ENCODE measurements at regions not wholly inside any gene's neighbourhood (a gene's known extent, or its start where the extent isn't known, plus 50 kb on each side); places are given as distances from the start of the nearest gene placed in this dataset.

DNA sequence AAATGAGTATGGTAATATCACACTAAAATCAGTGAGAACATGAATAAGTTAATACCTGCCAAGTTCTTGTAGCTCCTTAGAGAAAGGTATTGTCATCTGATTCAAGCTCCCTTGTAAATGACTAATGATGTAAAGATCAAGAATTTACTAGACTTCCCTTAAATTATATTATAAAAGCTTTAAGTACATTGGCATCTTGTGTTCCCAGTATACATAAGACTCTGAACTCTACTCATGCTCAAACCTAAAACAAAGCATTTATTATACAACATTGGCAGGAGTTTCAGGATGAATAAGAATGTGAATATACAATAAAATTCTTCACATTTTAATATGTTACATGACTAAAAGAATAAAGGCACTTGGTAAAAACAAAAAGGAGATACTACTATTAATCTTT, 126.8 kb upstream of the UNC5C start:
- Mint-ChIP-seq H3K27me3 (no peaks in the 10 kb centered on the region), H3K4me3 (no peak overlapping the region), H3K9me3 (no peaks in the 10 kb centered on the region), H3K27ac (no peak overlapping the region), H3K36me3 (ENCODE audit: low read depth) (no peaks in the 10 kb centered on the region), H3K4me1 (no peaks in the 10 kb centered on the region)
- DNase-seq (no peak), ATAC-seq (ENCODE audit: low read depth) (no peak)
- ChIA-PET POLR2A (interaction anchor here (0.6 kb wide), 1 partner anchor 532 kb away, joined by 4 read pairs; no protein-coding TSS in a partner anchor), CTCF (no interaction called here)
- TF ChIP-seq, protein P1, sequence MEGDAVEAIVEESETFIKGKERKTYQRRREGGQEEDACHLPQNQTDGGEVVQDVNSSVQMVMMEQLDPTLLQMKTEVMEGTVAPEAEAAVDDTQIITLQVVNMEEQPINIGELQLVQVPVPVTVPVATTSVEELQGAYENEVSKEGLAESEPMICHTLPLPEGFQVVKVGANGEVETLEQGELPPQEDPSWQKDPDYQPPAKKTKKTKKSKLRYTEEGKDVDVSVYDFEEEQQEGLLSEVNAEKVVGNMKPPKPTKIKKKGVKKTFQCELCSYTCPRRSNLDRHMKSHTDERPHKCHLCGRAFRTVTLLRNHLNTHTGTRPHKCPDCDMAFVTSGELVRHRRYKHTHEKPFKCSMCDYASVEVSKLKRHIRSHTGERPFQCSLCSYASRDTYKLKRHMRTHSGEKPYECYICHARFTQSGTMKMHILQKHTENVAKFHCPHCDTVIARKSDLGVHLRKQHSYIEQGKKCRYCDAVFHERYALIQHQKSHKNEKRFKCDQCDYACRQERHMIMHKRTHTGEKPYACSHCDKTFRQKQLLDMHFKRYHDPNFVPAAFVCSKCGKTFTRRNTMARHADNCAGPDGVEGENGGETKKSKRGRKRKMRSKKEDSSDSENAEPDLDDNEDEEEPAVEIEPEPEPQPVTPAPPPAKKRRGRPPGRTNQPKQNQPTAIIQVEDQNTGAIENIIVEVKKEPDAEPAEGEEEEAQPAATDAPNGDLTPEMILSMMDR (IDR thresholded peaks at IDR 0.05), result no peak
- intact Hi-C loops (cut with micrococcal nuclease), result no loop called here

DNA sequence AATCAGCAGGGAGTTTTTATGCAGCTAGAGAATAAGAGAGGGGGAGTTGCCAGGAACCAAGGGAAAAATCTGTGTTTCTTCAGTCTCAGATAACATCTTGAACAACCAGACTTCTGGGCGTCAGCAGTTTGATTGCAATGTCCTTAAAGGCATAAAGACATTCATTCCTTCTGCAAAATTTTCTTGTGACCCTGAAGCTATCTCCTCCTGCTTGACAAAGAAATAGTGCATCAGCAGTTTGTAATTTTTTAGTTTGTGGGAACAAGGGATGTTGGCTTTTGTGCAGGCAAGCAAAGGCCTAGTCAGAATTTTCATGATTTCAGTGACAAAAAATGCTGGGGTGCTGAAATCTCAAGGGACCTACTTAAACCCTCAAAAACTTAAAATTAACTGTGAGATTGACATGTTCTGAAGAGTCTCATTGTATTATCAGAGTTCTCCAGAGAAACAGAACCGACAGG, 125.8 kb upstream of the UNC5C start:
- DNase-seq (no peak), ATAC-seq (ENCODE audit: low read depth) (no peak)
- H3K9me3 Mint-ChIP-seq, result peaks cover 3% of the 10 kb centered on the region
- TF ChIP-seq, protein P1 (IDR thresholded peaks at IDR 0.05), result no peak
- no peak overlapping the region for H3K27ac Mint-ChIP-seq
- H3K4me1 Mint-ChIP-seq, result no peaks in the 10 kb centered on the region
- ChIA-PET POLR2A (no interaction called here), CTCF (no interaction called here)
- no peak overlapping the region for H3K4me3 Mint-ChIP-seq
- H3K27me3 Mint-ChIP-seq, result no peaks in the 10 kb centered on the region
- intact Hi-C loops (cut with micrococcal nuclease), result no loop called here
- H3K36me3 Mint-ChIP-seq (ENCODE audit: low read depth), result no peaks in the 10 kb centered on the region

DNA sequence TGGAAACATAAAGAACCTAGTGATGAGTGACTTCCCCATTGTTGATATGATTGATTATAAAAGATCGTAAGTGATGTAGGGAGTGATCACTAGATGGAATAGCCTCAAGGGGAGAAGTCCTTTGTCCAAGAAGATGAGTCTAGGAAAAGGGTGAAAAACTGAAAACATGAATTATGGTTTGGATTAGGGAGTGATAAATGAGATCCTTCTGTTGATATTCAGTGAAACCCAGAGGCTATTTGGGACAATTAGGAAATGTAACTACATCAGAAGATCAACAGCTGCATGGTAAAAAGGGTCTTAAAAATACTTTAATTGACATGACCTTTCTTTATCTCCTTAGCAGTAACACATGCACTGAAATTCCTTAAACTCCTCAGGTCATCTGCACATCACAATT, 124.0 kb upstream of the UNC5C start:
- CTCF ChIA-PET, result no interaction called here
- intact Hi-C loops (cut with micrococcal nuclease), result no loop called here
- ATAC-seq (ENCODE audit: low read depth) (no peak), DNase-seq (no peak)
- Mint-ChIP-seq H3K4me1 (no peaks in the 10 kb centered on the region), H3K9me3 (peaks cover 3% of the 10 kb centered on the region), H3K27me3 (no peaks in the 10 kb centered on the region), H3K36me3 (ENCODE audit: low read depth) (no peaks in the 10 kb centered on the region), H3K27ac (no peak overlapping the region), H3K4me3 (no peak overlapping the region)
- TF ChIP-seq, protein P1 (IDR thresholded peaks at IDR 0.05), result no peak
- POLR2A ChIA-PET, result no interaction called here

DNA sequence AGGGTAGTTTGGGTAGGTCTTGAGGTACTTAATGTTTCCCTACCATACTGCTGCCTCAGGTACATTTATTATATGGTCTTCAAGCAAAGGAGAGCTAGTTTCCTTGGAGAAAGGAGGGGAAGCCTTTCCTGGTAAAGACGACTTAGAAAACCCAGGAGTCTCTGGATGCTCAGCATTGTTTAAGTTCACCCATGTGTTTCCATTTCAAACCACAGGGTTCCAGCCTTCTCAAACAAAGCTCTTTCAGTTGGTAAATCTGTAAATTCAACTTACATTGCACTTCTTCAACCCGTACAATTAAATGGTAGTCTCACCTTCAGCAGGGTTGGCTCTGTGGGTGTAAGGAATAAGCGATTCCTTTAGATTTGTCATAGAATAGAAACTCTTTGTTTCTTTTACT, 111.9 kb upstream of the UNC5C start:
- intact Hi-C loops (cut with micrococcal nuclease), result no loop called here
- no peak for ATAC-seq (ENCODE audit: low read depth)

DNA sequence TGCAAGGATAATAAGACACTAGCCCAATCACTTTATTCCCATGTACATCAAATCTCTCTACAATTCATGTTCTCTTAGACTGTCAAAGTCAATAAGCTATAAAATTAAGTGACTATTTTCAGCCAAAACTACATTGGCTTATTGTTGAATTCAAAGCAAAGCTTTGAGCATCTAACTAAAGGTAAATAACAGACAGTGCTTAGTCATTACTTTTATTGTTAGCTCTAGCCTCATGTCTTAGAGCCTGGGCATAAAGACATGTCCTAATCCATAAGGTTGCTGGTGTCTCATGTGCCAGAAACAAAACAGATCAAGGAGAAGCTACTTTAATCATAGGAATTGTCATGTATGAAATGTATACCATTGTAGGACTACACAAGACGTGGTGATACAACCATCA, 103.1 kb upstream of the UNC5C start:
- TF ChIP-seq, protein P1 (IDR thresholded peaks at IDR 0.05), result no peak
- Mint-ChIP-seq H3K27ac (no peak overlapping the region), H3K36me3 (ENCODE audit: low read depth) (no peaks in the 10 kb centered on the region), H3K9me3 (peaks cover 16% of the 10 kb centered on the region), H3K4me3 (no peak overlapping the region), H3K4me1 (no peaks in the 10 kb centered on the region), H3K27me3 (no peaks in the 10 kb centered on the region)
- no peak for DNase-seq
- ATAC-seq (ENCODE audit: low read depth), result no peak
- POLR2A ChIA-PET, result no interaction called here
- CTCF ChIA-PET, result no interaction called here
- intact Hi-C loops (cut with micrococcal nuclease), result no loop called here

More for the DNA sequence above, 111.9 kb upstream of the UNC5C start:
- CTCF ChIA-PET, result no interaction called here
- no peaks in the 10 kb centered on the region for H3K4me1 Mint-ChIP-seq
- POLR2A ChIA-PET, result no interaction called here
- no peak overlapping the region for H3K27ac Mint-ChIP-seq
- no peaks in the 10 kb centered on the region for H3K27me3 Mint-ChIP-seq
- DNase-seq, result no peak
- no peaks in the 10 kb centered on the region for H3K36me3 Mint-ChIP-seq (ENCODE audit: low read depth)
- TF ChIP-seq, protein P1 (IDR thresholded peaks at IDR 0.05), result no peak
- no peak overlapping the region for H3K4me3 Mint-ChIP-seq
- peaks cover 11% of the 10 kb centered on the region for H3K9me3 Mint-ChIP-seq
